ENCODE measurements at regions not wholly inside any gene's neighbourhood (a gene's known extent, or its start where the extent isn't known, plus 50 kb on each side); places are given as distances from the start of the nearest gene placed in this dataset.

DNA sequence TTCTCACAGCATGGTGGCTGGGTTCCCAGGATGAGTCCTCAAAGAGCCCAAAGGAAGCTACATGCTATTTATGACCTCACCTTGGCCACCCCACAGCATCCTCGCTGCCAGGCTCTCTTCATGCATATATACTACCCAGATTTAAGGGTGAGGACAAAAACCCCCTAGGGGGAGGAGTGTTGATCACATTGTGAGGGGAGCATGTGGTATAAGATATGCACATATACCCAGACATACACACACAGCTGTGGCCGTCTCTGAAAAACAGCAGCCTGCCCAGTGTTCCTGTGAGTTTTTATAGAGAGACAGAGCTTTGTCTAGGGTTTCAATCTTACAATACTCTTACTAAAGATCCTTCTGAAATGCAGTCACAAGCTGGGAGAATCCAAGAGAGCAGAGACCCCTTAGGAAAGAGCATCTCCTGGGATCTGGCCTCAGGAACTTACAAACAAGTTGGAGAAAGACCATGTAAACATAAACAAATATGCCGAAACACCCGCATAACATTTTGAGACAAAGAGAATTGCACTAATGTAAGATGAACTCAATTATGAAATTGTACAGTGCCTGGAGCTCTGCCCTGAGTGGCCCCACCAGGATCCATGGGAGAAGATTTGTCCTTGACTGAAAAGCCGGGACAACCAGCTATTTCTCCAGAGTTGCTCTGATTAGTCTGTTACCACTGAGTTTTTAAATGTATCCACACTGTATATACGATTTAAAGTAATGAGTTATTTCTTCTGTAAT, 146.4 kb downstream of the GADD45G start:
- Mint-ChIP-seq H3K27ac (ENCODE audit: low read depth, unreplicated experiment) (no peak overlapping the region), H3K4me3 (ENCODE audit: unreplicated experiment) (no peak overlapping the region), H3K4me1 (ENCODE audit: insufficient read depth, unreplicated experiment) (peaks cover 11% of the 10 kb centered on the region), H3K36me3 (ENCODE audit: insufficient read depth, unreplicated experiment) (no peaks in the 10 kb centered on the region), H3K9me3 (ENCODE audit: unreplicated experiment) (no peaks in the 10 kb centered on the region), H3K27me3 (ENCODE audit: insufficient read depth, unreplicated experiment) (no peaks in the 10 kb centered on the region)
- TF ChIP-seq, protein P1, sequence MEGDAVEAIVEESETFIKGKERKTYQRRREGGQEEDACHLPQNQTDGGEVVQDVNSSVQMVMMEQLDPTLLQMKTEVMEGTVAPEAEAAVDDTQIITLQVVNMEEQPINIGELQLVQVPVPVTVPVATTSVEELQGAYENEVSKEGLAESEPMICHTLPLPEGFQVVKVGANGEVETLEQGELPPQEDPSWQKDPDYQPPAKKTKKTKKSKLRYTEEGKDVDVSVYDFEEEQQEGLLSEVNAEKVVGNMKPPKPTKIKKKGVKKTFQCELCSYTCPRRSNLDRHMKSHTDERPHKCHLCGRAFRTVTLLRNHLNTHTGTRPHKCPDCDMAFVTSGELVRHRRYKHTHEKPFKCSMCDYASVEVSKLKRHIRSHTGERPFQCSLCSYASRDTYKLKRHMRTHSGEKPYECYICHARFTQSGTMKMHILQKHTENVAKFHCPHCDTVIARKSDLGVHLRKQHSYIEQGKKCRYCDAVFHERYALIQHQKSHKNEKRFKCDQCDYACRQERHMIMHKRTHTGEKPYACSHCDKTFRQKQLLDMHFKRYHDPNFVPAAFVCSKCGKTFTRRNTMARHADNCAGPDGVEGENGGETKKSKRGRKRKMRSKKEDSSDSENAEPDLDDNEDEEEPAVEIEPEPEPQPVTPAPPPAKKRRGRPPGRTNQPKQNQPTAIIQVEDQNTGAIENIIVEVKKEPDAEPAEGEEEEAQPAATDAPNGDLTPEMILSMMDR (IDR thresholded peaks at IDR 0.05; ENCODE audit: unreplicated experiment), result no peak
- CTCF ChIA-PET, result interaction anchor here (0.5 to 1.9 kb wide), 5 partner anchors 10 to 182 kb away, joined by 3 to 8 read pairs (median 4); no protein-coding TSS in a partner anchor
- BruUV-seq (replicated peaks), result no TSS peak
- POLR2A ChIA-PET, result no interaction called here
- no peak for DNase-seq (ENCODE audit: unreplicated experiment)
- intact Hi-C loops (cut with micrococcal nuclease), result no loop called here

DNA sequence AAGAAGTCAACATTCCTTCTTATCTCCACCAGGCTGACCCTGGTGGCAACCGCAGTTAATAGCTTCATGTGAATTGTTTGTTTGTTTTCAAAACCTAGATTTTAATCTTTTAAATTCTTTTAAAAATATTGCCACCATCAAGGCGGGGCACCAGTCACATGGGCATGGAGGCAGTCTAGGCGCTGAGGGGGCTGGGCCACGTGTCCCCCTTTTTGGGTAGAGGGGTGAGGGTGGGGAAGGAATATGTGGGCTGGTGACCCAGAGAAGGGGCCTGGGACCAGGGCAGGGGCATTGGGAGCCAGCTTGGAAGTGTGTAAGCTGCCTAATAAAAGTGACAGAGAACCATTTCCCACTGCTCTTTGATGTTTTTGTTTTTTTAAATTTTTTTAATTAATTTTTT, 147.3 kb downstream of the GADD45G start:
- CTCF ChIA-PET, result interaction anchor here (0.8 kb wide), 1 partner anchor 532 kb away, joined by 3 read pairs; no protein-coding TSS in a partner anchor
- Mint-ChIP-seq H3K27ac (ENCODE audit: low read depth, unreplicated experiment) (no peak overlapping the region), H3K27me3 (ENCODE audit: insufficient read depth, unreplicated experiment) (no peaks in the 10 kb centered on the region), H3K4me3 (ENCODE audit: unreplicated experiment) (no peak overlapping the region), H3K4me1 (ENCODE audit: insufficient read depth, unreplicated experiment) (peaks cover 11% of the 10 kb centered on the region), H3K36me3 (ENCODE audit: insufficient read depth, unreplicated experiment) (no peaks in the 10 kb centered on the region), H3K9me3 (ENCODE audit: unreplicated experiment) (no peaks in the 10 kb centered on the region)
- intact Hi-C loops (cut with micrococcal nuclease), result no loop called here
- TF ChIP-seq, protein P1 (IDR thresholded peaks at IDR 0.05; ENCODE audit: unreplicated experiment), result no peak
- no TSS peak for BruUV-seq (replicated peaks)
- no peak for DNase-seq (ENCODE audit: unreplicated experiment)
- POLR2A ChIA-PET, result no interaction called here

DNA sequence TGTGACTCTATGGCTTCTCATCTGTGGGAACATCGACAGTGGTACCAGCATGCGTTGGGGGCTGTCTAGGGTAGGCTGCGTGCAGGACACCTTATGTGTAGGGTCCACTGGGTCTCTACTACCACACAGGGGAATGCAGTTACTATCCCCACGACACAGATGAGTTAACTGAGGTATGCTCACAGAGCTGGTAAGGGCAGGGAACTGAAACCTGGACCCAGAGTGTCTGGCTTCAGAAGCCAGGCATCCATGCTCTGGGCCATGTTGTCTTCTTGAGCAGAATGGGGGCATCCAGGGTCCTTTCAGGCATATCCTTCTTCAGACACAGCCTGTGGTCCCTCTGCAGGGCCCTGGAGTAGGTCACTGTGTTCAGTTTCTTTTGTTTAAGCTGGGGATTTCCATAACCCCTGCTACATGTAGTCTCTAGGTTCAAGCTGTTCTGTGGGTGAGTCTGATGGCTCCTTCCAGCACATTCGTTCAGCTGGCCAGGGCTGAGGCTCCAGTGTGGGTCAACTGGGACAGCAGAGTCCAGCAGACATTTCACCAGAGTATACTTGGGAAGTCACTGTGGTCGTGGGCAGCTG, 148.8 kb downstream of the GADD45G start:
- no peak overlapping the region for H3K27ac Mint-ChIP-seq (ENCODE audit: low read depth, unreplicated experiment)
- DNase-seq (ENCODE audit: unreplicated experiment), result no peak
- TF ChIP-seq, protein P1 (IDR thresholded peaks at IDR 0.05; ENCODE audit: unreplicated experiment), result no peak
- no TSS peak for BruUV-seq (replicated peaks)
- H3K27me3 Mint-ChIP-seq (ENCODE audit: insufficient read depth, unreplicated experiment), result no peaks in the 10 kb centered on the region
- ChIA-PET POLR2A (no interaction called here), CTCF (interaction anchor here (0.5 to 1.4 kb wide), 3 partner anchors 346 to 387 kb away, joined by 3 to 4 read pairs (median 3); no protein-coding TSS in a partner anchor)
- H3K4me3 Mint-ChIP-seq (ENCODE audit: unreplicated experiment), result no peak overlapping the region
- H3K36me3 Mint-ChIP-seq (ENCODE audit: insufficient read depth, unreplicated experiment), result no peaks in the 10 kb centered on the region
- intact Hi-C loops (cut with micrococcal nuclease), result no loop called here
- H3K4me1 Mint-ChIP-seq (ENCODE audit: insufficient read depth, unreplicated experiment), result peaks cover 11% of the 10 kb centered on the region
- H3K9me3 Mint-ChIP-seq (ENCODE audit: unreplicated experiment), result no peaks in the 10 kb centered on the region

DNA sequence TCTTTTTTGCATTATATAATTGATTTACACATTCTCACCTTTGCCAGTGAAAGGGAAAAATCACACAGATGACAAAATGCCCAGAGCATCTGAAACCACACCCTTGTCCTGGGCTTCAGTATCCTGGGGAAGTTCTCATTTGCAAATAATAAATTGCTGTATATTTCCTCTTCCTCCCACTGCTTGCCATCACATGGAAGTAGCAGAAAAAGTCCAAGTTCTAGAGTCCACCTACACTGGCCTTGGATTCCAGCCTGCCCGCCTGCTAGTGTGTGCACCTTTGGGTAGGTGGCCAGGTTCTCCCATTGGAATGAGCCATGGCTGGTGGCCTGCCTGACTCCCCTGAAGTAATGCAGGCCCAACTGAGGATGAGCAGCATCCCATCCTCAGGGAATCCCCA, 149.4 kb downstream of the GADD45G start:
- ChIA-PET POLR2A (no interaction called here), CTCF (interaction anchor here (0.7 kb wide), 1 partner anchor 346 kb away, joined by 3 read pairs; no protein-coding TSS in a partner anchor)
- Mint-ChIP-seq H3K4me3 (ENCODE audit: unreplicated experiment) (no peak overlapping the region), H3K4me1 (ENCODE audit: insufficient read depth, unreplicated experiment) (peaks cover 11% of the 10 kb centered on the region), H3K27ac (ENCODE audit: low read depth, unreplicated experiment) (no peak overlapping the region), H3K36me3 (ENCODE audit: insufficient read depth, unreplicated experiment) (no peaks in the 10 kb centered on the region), H3K27me3 (ENCODE audit: insufficient read depth, unreplicated experiment) (no peaks in the 10 kb centered on the region), H3K9me3 (ENCODE audit: unreplicated experiment) (no peaks in the 10 kb centered on the region)
- TF ChIP-seq, protein P1 (IDR thresholded peaks at IDR 0.05; ENCODE audit: unreplicated experiment), result no peak
- intact Hi-C loops (cut with micrococcal nuclease), result no loop called here
- DNase-seq (ENCODE audit: unreplicated experiment), result no peak
- no TSS peak for BruUV-seq (replicated peaks)

Data from MCF 10A (cell line).